ENCODE measurements at regions not wholly inside any gene's neighbourhood (a gene's known extent, or its start where the extent isn't known, plus 50 kb on each side); places are given as distances from the start of the nearest gene placed in this dataset.

DNA sequence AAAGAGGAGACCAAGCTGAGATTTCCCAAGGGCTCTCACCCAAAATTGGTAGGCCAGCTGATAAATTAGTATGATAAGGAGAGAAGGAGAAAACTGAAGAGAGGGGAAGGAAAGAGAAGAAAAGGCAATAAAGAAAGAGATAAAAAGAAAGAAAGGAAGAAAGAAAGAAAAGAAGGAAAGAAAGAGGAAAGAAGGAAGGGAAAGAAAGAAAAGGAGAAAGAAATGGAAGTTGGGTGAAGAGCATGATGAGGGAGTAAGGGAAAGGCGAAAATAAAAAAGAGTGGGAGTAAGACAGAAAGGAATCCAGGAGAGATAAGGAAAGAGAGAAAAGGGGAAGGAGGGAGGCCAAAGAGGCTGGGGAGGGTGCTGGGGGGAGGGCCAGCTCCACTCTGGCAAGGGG is 95.4 kb downstream of the MRM1 start:
- Histone ChIP-seq H3K27ac (ENCODE audit: low read length) (no peak overlapping the region), H3K4me3 (ENCODE audit: low read length) (no peak overlapping the region), H3K4me1 (ENCODE audit: control insufficient read depth, low read depth, low read length) (peaks cover 9% of the 10 kb centered on the region), H3K36me3 (ENCODE audit: control insufficient read depth, low read depth, low read length) (no peaks in the 10 kb centered on the region), H3K9me3 (ENCODE audit: control insufficient read depth, low read depth, low read length) (no peaks in the 10 kb centered on the region), H3K9ac (ENCODE audit: low read length) (no peak overlapping the region), H3K27me3 (ENCODE audit: control insufficient read depth, insufficient read depth, low read length) (peaks cover 16% of the 10 kb centered on the region)

DNA sequence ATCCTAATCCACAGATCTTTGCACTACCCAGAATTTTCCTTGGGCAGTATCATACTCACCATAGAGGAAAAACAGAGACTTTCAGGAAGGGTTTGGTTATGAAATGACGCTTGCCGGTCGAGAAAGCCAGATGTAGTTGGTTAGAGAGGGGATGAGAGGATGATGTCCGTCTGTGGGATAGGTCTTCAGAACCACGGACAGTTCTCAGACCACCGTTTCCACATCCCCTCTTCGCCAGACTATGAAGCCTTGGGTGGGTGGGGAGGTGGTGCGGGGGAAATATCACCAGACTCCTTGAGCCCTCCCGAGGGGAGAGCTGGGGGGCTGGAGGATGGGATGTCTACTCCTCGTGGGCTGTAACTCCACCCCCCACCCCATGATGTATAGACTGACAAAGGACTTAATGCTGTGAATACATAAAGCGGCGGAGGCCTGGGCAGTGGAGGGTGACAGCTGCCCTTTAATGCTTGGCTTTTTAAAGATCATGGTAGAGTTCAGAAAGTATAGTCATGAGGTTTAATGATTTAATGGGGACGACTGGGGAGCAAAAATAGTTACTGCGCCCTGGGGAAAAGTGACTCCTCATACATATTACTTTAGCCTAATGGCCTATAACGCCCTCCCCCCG is 96.6 kb downstream of the MRM1 start:
- peaks cover 20% of the 10 kb centered on the region for H3K27me3 ChIP-seq (ENCODE audit: control insufficient read depth, insufficient read depth, low read length)
- no peak overlapping the region for H3K9ac ChIP-seq (ENCODE audit: low read length)
- no peaks in the 10 kb centered on the region for H3K9me3 ChIP-seq (ENCODE audit: control insufficient read depth, low read depth, low read length)
- peaks cover 9% of the 10 kb centered on the region for H3K4me1 ChIP-seq (ENCODE audit: control insufficient read depth, low read depth, low read length)
- H3K4me3 ChIP-seq (ENCODE audit: low read length) = no peak overlapping the region
- no peak overlapping the region for H3K27ac ChIP-seq (ENCODE audit: low read length)
- no peaks in the 10 kb centered on the region for H3K36me3 ChIP-seq (ENCODE audit: control insufficient read depth, low read depth, low read length)

DNA sequence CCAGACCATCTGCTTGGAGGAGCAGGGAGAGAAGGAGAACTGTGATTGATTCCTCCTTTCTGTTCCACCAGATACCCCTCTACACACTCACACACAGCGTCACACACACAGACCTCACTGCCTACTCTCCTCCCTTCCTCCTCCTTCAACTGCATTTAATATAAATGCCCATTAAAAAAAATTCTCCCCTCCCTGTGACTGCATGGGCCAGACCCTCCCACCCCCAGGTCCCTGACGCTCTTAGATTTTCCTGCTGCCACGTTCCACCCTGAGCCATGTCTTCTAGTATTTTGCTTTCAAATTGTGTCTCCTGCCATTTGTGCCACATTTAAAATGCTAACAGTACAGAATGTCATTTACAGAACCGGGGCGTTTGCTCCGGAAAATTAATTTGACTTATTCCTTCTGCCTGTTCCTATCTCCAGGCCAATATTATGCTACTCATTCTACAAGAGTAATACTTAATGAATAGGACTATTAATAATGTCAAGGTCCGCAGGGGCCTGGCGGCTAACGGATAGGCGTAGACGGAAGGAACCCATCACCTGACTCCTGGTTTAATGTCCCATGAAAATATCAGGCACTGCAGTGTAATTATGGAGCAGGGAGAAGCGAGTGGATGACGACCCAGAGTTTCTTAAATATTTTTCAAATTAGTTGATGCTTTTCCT is 100.2 kb downstream of the MRM1 start:
- H3K9me3 ChIP-seq (ENCODE audit: control insufficient read depth, low read depth, low read length) = no peaks in the 10 kb centered on the region
- peaks cover 46% of the 10 kb centered on the region for H3K27me3 ChIP-seq (ENCODE audit: control insufficient read depth, insufficient read depth, low read length)
- H3K4me1 ChIP-seq (ENCODE audit: control insufficient read depth, low read depth, low read length) = peaks cover 9% of the 10 kb centered on the region
- H3K36me3 ChIP-seq (ENCODE audit: control insufficient read depth, low read depth, low read length) = no peaks in the 10 kb centered on the region
- H3K27ac ChIP-seq (ENCODE audit: low read length) = no peak overlapping the region
- H3K4me3 ChIP-seq (ENCODE audit: low read length) = no peak overlapping the region
- H3K9ac ChIP-seq (ENCODE audit: low read length) = no peak overlapping the region

DNA sequence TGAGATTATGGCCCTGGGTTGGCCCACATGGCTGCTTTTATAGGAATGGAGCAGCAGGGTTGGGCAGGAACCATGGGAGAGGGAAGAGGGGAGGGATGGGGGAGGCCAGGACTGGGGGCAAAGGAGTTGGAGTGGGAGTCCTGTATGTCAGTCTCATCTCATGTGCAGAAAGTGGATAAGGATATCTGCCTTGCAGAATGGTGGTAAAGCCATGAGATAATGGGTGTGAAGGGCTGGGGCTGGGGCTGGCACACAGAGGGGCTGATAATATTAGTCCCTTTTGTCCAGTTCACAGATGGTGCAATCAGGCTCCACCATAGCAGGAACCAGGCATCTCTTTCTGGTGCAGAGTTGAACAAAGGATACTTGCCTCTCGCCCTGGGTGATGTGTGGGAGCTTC is 101.3 kb downstream of the MRM1 start:
- H3K27ac ChIP-seq (ENCODE audit: low read length) = no peak overlapping the region
- no peaks in the 10 kb centered on the region for H3K9me3 ChIP-seq (ENCODE audit: control insufficient read depth, low read depth, low read length)
- peaks cover 46% of the 10 kb centered on the region for H3K27me3 ChIP-seq (ENCODE audit: control insufficient read depth, insufficient read depth, low read length)
- peaks cover 5% of the 10 kb centered on the region for H3K4me1 ChIP-seq (ENCODE audit: control insufficient read depth, low read depth, low read length)
- H3K9ac ChIP-seq (ENCODE audit: low read length) = no peak overlapping the region
- no peak overlapping the region for H3K4me3 ChIP-seq (ENCODE audit: low read length)
- H3K36me3 ChIP-seq (ENCODE audit: control insufficient read depth, low read depth, low read length) = no peaks in the 10 kb centered on the region

DNA sequence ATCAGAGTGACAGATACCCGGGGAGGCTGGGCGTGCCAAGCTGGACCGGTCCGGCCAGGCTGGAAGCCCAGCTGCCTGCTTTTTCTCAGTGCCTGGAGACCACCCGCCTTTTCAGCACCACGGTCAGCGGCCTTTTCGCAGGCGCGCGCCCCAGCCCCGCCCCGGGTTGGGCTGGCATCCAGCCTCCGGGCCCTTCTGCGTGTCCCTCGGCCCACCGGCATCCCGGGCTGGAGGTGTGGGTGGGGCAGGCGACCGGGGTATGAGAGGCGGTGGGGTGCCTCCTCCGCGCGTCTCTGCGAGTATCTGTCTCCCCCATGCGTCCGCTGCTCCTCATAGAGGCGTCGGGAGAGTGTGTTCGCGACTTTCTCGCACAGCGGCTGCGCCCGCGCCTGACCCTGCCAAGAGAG is 102.5 kb downstream of the MRM1 start:
- no peaks in the 10 kb centered on the region for H3K9me3 ChIP-seq (ENCODE audit: control insufficient read depth, low read depth, low read length)
- no peak overlapping the region for H3K9ac ChIP-seq (ENCODE audit: low read length)
- no peaks in the 10 kb centered on the region for H3K4me1 ChIP-seq (ENCODE audit: control insufficient read depth, low read depth, low read length)
- H3K36me3 ChIP-seq (ENCODE audit: control insufficient read depth, low read depth, low read length) = no peaks in the 10 kb centered on the region
- H3K4me3 ChIP-seq (ENCODE audit: low read length) = peak overlapping the region; percentile 41
- no peak overlapping the region for H3K27ac ChIP-seq (ENCODE audit: low read length)
- peaks cover 41% of the 10 kb centered on the region for H3K27me3 ChIP-seq (ENCODE audit: control insufficient read depth, insufficient read depth, low read length)

DNA sequence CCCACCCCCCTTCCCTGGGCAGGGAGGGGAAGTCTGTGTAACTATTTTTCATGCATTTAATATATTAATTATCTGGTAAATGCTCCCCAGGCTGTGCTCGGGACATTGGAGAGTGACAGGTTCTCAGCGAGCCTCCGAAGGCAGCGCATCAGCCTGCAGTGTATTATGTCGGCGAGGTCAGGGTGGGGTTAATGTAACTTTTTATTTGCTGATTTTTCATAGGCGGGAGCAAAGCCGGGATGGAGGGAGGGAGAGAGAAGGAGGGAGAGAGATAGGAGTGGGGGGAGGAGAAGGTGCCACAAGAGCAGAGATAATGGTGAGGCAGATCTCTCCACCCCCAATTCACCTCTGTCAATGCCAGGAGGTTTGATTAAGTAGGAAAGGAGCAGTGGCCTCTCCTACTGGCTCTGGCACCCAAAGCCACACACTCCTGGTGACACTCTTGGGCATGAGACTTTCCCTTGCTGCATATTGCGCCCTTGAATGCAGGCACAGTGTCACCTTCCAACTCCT is 104.0 kb downstream of the MRM1 start:
- no peak overlapping the region for H3K9ac ChIP-seq (ENCODE audit: low read length)
- H3K9me3 ChIP-seq (ENCODE audit: control insufficient read depth, low read depth, low read length) = no peaks in the 10 kb centered on the region
- H3K27ac ChIP-seq (ENCODE audit: low read length) = no peak overlapping the region
- no peaks in the 10 kb centered on the region for H3K4me1 ChIP-seq (ENCODE audit: control insufficient read depth, low read depth, low read length)
- no peak overlapping the region for H3K4me3 ChIP-seq (ENCODE audit: low read length)
- H3K27me3 ChIP-seq (ENCODE audit: control insufficient read depth, insufficient read depth, low read length) = peaks cover 41% of the 10 kb centered on the region
- H3K36me3 ChIP-seq (ENCODE audit: control insufficient read depth, low read depth, low read length) = no peaks in the 10 kb centered on the region

DNA sequence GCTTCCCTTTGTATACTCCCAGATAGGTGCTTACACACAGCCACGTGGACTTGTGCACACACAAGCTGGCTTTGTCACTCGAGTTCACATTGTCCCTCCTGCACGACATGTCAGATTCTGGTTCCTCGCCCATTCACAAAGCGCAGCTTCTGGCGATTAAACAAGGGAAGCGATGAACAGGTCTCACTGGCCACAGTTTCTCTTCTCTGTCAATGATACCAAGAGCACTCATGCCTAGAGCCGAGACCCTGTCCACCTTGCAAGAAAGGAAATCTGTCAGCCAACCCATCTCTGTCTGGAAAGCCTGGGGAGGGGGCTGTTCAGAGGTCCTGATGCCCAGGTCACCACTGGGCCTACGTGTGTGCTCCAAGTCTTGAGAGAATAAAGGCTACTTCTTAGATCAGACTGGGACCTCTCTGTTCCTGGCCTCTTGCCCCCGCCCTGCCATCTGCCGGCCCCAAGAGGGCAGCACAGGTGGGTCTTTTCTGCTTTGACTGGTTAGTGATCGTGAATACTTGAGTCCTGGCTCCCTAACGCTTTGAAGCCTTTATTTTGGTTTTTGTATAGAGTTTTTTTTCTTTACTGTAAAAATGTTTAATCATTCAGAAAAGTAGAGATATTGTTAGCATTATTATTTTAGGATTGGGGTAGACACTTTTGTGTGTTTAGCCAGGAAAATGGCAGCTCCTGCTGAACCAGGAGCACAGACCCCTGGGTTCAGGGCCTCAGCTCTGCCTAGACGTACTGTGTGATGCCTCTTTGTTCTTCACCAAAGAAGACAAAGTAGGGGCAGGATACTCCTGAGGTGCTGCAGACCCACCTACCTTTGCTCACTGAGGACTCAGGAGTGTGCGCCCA is 104.7 kb downstream of the MRM1 start:
- Histone ChIP-seq H3K4me3 (ENCODE audit: low read length) (no peak overlapping the region), H3K27me3 (ENCODE audit: control insufficient read depth, insufficient read depth, low read length) (peaks cover 36% of the 10 kb centered on the region), H3K36me3 (ENCODE audit: control insufficient read depth, low read depth, low read length) (no peaks in the 10 kb centered on the region), H3K9ac (ENCODE audit: low read length) (no peak overlapping the region), H3K4me1 (ENCODE audit: control insufficient read depth, low read depth, low read length) (no peaks in the 10 kb centered on the region), H3K9me3 (ENCODE audit: control insufficient read depth, low read depth, low read length) (no peaks in the 10 kb centered on the region), H3K27ac (ENCODE audit: low read length) (no peak overlapping the region)

DNA sequence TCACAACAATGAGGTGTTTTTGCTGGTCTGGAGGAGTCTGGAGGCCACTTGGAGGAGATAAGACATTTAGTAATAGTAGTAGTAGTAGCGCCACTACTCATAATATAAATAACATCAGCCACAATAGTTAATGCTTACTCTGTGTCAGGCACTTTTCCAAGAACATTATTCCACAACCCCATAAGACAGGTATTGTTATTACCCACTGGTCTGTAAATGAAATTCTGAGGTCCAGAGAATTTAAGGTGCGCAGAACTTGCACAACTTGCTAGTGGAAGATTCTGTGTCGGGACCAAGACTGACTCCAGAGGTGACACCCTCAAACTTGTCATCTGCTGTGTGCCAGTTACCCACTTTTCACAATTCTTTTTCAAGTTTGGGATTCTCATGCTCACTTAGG is 106.5 kb downstream of the MRM1 start:
- Histone ChIP-seq H3K27me3 (ENCODE audit: control insufficient read depth, insufficient read depth, low read length) (peaks cover 26% of the 10 kb centered on the region), H3K9me3 (ENCODE audit: control insufficient read depth, low read depth, low read length) (no peaks in the 10 kb centered on the region), H3K4me1 (ENCODE audit: control insufficient read depth, low read depth, low read length) (no peaks in the 10 kb centered on the region), H3K36me3 (ENCODE audit: control insufficient read depth, low read depth, low read length) (no peaks in the 10 kb centered on the region), H3K4me3 (ENCODE audit: low read length) (no peak overlapping the region), H3K27ac (ENCODE audit: low read length) (no peak overlapping the region), H3K9ac (ENCODE audit: low read length) (no peak overlapping the region)

DNA sequence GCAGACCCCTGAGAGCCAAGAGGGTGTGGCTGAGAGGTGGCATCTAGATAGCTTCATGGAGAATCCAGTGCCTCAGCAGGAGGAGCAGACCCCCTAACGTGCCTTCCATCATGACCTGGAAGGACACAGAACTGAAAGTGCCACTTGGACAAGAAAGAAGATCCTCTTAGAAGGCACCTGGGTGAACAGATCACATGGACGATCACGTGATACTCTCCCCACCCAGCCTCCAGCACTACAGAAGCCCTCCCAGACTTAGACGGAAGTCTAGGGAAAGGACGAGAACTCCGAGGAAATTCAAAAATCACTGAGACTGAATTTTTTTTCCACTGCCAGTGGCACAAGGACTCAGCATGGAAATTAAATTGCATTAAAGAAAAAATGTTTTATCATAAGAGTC is 113.4 kb downstream of the MRM1 start:
- no peak overlapping the region for H3K9ac ChIP-seq (ENCODE audit: low read length)
- H3K27me3 ChIP-seq (ENCODE audit: control insufficient read depth, insufficient read depth, low read length) = no peaks in the 10 kb centered on the region
- no peaks in the 10 kb centered on the region for H3K9me3 ChIP-seq (ENCODE audit: control insufficient read depth, low read depth, low read length)
- no peak overlapping the region for H3K4me3 ChIP-seq (ENCODE audit: low read length)
- H3K4me1 ChIP-seq (ENCODE audit: control insufficient read depth, low read depth, low read length) = no peaks in the 10 kb centered on the region
- no peak overlapping the region for H3K27ac ChIP-seq (ENCODE audit: low read length)
- H3K36me3 ChIP-seq (ENCODE audit: control insufficient read depth, low read depth, low read length) = no peaks in the 10 kb centered on the region

DNA sequence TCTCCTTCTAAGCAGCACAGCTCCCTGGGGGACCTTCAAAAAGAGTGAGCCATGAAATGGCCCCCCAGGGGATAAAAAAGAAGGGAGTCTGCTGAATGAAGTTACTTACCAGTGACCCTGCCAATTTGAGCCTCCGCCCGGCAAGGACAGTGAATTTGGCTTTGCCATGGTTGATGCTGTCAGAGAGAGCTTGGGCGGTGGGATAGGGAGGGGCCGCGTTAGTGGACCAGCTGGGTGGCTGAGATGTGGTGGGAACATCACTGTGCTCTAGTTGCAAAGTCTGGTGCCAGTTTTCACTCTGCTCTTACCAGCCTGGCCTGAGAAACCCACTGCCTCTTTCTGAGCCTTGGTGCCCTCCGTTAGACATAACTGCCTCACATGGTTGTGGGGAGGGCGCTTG is 114.6 kb downstream of the MRM1 start:
- Histone ChIP-seq H3K36me3 (ENCODE audit: control insufficient read depth, low read depth, low read length) (no peaks in the 10 kb centered on the region), H3K9me3 (ENCODE audit: control insufficient read depth, low read depth, low read length) (no peaks in the 10 kb centered on the region), H3K9ac (ENCODE audit: low read length) (no peak overlapping the region), H3K4me1 (ENCODE audit: control insufficient read depth, low read depth, low read length) (no peaks in the 10 kb centered on the region), H3K4me3 (ENCODE audit: low read length) (no peak overlapping the region), H3K27me3 (ENCODE audit: control insufficient read depth, insufficient read depth, low read length) (no peaks in the 10 kb centered on the region), H3K27ac (ENCODE audit: low read length) (no peak overlapping the region)

DNA sequence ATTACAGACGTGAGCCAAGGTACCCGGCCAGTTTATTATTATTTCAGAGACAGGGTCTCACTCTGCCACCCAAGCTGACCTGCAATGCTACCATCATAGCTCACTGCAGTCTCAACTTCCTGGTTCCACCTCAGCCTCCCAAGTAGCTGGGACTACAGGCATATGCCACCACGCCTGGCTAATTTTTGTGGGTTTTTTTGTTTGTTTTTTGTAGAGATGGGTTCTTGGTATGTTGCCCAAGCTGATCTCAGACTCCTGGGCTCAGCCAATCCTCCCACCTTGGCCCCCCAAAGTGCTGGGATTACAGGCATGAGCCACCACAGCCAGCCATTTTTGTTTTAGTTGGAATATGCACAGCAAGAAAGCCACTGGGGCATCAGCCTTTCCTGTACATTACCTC is 115.7 kb downstream of the MRM1 start:
- Histone ChIP-seq H3K36me3 (ENCODE audit: control insufficient read depth, low read depth, low read length) (no peaks in the 10 kb centered on the region), H3K4me1 (ENCODE audit: control insufficient read depth, low read depth, low read length) (peaks cover 7% of the 10 kb centered on the region), H3K27me3 (ENCODE audit: control insufficient read depth, insufficient read depth, low read length) (no peaks in the 10 kb centered on the region), H3K4me3 (ENCODE audit: low read length) (no peak overlapping the region), H3K9me3 (ENCODE audit: control insufficient read depth, low read depth, low read length) (no peaks in the 10 kb centered on the region), H3K27ac (ENCODE audit: low read length) (no peak overlapping the region), H3K9ac (ENCODE audit: low read length) (no peak overlapping the region)
